ENCODE measurements at regions not wholly inside any gene's neighbourhood (a gene's known extent, or its start where the extent isn't known, plus 50 kb on each side); places are given as distances from the start of the nearest gene placed in this dataset.

DNA sequence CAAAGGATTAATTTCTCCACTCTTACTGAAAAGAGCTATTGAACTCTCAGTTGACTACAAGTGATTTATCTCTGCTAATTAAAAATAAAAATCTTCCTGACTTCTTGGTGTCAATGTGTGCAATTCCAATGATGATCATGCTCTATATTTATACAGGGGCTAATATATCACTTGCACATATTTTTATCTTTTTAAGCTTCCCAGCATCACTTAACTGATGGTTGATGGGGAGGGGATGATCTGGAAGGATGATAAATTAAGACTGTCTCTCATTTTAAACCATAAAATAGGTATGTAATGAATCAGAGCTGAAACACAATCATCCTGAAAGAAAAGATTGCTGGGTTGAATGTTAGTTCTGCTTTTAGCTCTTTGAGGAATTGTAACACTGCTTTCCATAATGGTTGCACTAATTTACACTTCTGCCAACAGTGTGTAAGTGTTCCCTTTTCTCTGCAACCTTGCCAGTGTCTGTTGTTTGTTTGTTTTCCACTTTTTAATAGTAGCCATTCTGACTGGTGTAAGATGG is 169.6 kb upstream of the ECI2 start:
- no peak overlapping the region for H3K4me3 ChIP-seq (ENCODE audit: low read depth, poor library complexity, severe bottlenecking)
- intact Hi-C loops (cut with DNase I; ENCODE audit: low total_unique reads), result loop anchor here (2.0 kb wide), 1 partner anchor 30 kb away; no protein-coding TSS in a partner anchor
- TF ChIP-seq POLR2A (IDR thresholded peaks at IDR 0.05), result no peak
- TF ChIP-seq, protein P1, sequence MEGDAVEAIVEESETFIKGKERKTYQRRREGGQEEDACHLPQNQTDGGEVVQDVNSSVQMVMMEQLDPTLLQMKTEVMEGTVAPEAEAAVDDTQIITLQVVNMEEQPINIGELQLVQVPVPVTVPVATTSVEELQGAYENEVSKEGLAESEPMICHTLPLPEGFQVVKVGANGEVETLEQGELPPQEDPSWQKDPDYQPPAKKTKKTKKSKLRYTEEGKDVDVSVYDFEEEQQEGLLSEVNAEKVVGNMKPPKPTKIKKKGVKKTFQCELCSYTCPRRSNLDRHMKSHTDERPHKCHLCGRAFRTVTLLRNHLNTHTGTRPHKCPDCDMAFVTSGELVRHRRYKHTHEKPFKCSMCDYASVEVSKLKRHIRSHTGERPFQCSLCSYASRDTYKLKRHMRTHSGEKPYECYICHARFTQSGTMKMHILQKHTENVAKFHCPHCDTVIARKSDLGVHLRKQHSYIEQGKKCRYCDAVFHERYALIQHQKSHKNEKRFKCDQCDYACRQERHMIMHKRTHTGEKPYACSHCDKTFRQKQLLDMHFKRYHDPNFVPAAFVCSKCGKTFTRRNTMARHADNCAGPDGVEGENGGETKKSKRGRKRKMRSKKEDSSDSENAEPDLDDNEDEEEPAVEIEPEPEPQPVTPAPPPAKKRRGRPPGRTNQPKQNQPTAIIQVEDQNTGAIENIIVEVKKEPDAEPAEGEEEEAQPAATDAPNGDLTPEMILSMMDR (IDR thresholded peaks at IDR 0.05), result no peak
- no peak for DNase-seq (ENCODE audit: low spot score in 2 of 2)

DNA sequence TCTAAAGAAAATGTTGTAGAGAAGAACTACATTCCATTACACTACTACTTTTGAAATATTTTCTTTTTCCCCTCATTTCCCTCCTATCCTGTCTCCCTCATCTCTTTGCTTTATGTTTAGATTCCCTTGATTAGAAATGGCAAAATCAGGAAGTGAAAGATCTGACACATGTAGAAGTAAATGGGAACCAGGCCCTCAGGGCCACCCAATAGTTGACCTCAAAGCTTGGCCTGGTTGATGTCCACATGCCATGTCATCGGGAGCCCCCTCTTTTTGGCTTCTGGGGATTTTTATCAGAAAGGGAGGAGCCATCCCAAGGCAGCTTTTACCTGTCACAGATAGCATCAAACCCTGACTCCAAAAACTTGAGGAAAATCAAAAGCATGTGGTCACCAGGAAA is 168.3 kb upstream of the ECI2 start:
- TF ChIP-seq, protein P1 (IDR thresholded peaks at IDR 0.05), result no peak
- no peak for TF ChIP-seq POLR2A (IDR thresholded peaks at IDR 0.05)
- WGBS, 2 donors, result 71 to 77% methylated on average over 1 of the region's 1 CpG
- no peak for DNase-seq (ENCODE audit: low spot score in 2 of 2)
- H3K4me3 ChIP-seq (ENCODE audit: low read depth, poor library complexity, severe bottlenecking), result no peak overlapping the region
- intact Hi-C loops (cut with DNase I; ENCODE audit: low total_unique reads), result loop anchor here (2.0 kb wide), 1 partner anchor 31 kb away; no protein-coding TSS in a partner anchor

DNA sequence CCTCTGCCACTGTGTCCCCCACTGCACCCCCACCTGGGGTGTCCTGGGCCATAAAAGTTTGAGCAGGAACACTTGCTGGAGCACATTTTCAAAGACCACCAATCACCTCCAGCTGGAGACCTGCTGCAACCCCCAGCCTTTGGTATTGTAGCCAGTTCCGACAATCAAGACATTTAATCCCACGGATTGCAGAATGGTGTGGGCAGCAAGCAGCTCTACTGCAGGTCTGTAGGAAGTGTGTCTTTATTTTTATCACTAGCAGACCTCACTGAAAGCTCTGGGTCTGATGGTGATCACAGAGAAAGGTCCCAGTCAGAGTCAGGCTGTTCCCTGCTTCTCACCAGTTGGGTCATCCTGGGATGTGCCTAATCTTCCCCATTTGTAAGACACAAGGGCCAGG is 167.1 kb upstream of the ECI2 start:
- no peak overlapping the region for H3K4me3 ChIP-seq (ENCODE audit: low read depth, poor library complexity, severe bottlenecking)
- TF ChIP-seq POLR2A (IDR thresholded peaks at IDR 0.05), result no peak
- TF ChIP-seq, protein P1 (IDR thresholded peaks at IDR 0.05), result no peak
- DNase-seq (ENCODE audit: low spot score in 2 of 2), result no peak
- 83 to 90% methylated on average over 2 of the region's 2 CpGs for WGBS, 2 donors
- intact Hi-C loops (cut with DNase I; ENCODE audit: low total_unique reads), result no loop called here

DNA sequence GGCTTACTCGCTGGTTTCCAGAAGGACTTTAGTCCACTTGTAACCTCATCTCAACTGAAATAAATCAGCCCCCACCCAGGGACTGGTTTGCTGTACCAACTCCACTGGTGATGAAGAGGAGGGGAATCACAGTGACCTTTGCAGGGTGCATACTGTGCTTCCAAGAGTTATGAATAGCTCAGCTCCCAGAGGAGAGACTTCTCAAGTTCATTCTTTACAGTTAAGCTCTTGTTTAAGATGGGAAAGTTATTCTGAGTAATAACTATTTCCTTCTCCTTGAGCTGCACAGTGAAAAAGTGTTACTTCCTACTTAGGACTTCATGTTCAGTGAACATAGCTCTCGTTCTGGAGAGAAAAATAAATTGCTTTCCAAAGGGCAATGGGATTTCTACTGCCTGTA is 166.5 kb upstream of the ECI2 start:
- H3K4me3 ChIP-seq (ENCODE audit: low read depth, poor library complexity, severe bottlenecking), result no peak overlapping the region
- WGBS, 2 donors, result 72 to 80% methylated on average over 2 of the region's 2 CpGs
- no peak for TF ChIP-seq POLR2A (IDR thresholded peaks at IDR 0.05)
- TF ChIP-seq, protein P1 (IDR thresholded peaks at IDR 0.05), result no peak
- intact Hi-C loops (cut with DNase I; ENCODE audit: low total_unique reads), result no loop called here
- no peak for DNase-seq (ENCODE audit: low spot score in 2 of 2)

DNA sequence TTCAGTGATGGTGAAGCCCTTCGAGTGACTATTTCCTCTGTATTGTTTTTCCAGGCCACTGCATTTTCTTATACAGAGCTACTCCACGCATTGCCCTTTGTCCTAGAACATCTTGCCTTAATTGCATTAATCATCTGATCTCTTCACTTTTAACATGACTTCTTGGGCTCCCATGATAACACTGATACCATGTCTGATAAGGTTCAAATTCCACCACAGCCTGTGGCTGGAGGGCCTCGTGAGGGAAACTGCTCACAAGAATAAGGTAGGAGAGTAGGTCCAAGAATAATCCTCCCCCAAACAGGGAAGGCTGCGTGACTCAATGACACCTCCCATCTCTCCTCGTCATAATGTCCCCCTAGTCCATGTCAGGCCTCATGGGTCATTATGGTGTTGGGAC is 165.5 kb upstream of the ECI2 start:
- H3K4me3 ChIP-seq (ENCODE audit: low read depth, poor library complexity, severe bottlenecking), result no peak overlapping the region
- 88 to 90% methylated on average over 5 of the region's 5 CpGs for WGBS, 2 donors
- intact Hi-C loops (cut with DNase I; ENCODE audit: low total_unique reads), result no loop called here
- DNase-seq (ENCODE audit: low spot score in 2 of 2), result no peak
- TF ChIP-seq, protein P1 (IDR thresholded peaks at IDR 0.05), result no peak
- no peak for TF ChIP-seq POLR2A (IDR thresholded peaks at IDR 0.05)

DNA sequence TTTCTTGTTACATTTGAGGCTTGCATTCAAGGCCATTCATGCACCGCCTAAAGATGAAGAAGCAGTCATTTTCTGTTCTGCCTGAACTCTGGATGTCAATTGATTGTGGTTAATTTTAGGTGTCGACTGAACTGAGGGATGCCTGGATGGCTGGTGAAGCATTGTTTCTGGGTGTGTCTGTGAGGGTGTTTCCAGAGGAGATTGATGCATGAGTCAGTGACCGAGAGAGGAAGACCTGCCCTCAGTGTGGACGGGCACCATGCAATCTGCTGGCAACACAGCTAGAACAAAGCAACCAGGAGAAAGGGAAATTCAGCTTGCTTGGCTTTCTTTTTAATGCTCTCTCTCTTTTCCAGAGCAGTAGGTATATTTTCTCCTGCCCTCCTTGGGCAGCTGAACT is 164.1 kb upstream of the ECI2 start:
- DNase-seq (ENCODE audit: low spot score in 2 of 2), result no peak
- TF ChIP-seq, protein P1 (IDR thresholded peaks at IDR 0.05), result no peak
- no peak for TF ChIP-seq POLR2A (IDR thresholded peaks at IDR 0.05)
- intact Hi-C loops (cut with DNase I; ENCODE audit: low total_unique reads), result no loop called here
- 69 to 75% methylated on average over 4 of the region's 4 CpGs for WGBS, 2 donors
- H3K4me3 ChIP-seq (ENCODE audit: low read depth, poor library complexity, severe bottlenecking), result no peak overlapping the region

Data from lower leg skin (tissue), 4 donors.